ENCODE measurements at regions not wholly inside any gene's neighbourhood (a gene's known extent, or its start where the extent isn't known, plus 50 kb on each side); places are given as distances from the start of the nearest gene placed in this dataset.

- TF ChIP-seq POLR2AphosphoS5 (IDR thresholded peaks at IDR 0.05) (no peak), POLR2A (IDR thresholded peaks at IDR 0.05) (no peak), CTCF (IDR thresholded peaks at IDR 0.05) (no peak)
Observed at GRCh38 chr2:3126171-3126910, 251.3 kb downstream of the EIPR1 start.
